Natural killer cell treated with Interleukin-12 subunit alpha and Interleukin-12 subunit beta and Interleukin-15 and Interleukin-18, amount 100 ng/mL, for 72 hours (primary cell): ENCODE measurements at regions not wholly inside any gene's neighbourhood (a gene's known extent, or its start where the extent isn't known, plus 50 kb on each side); places are given as distances from the start of the nearest gene placed in this dataset.

Source experiments
- ATAC-seq, 2 donors: fragments of 150-1000 bp; cut with Tn5 transposase in 1 of 2; sonication (Bioruptor Pico), chemical (Tn5 transposase) in 1 of 2; 2 replicates each; pipeline ENCODE4 v1.10.0; 2021
- DNase-seq: peaks from one replicate; pipeline ENCODE4 v3.0.0; 2022; ENCODE audit warnings: low spot score
- H3K27ac Mint-ChIP-seq, 2 donors: 1 replicate in 1 of 2; 2 replicates in 1 of 2; pipeline ENCODE4 v1.8.0; 2022; ENCODE audit warnings: mixed read lengths in 2 of 2, mild to moderate bottlenecking in 1 of 2, moderate library complexity in 1 of 2
- H3K27me3 Mint-ChIP-seq, 2 donors: 1 replicate in 1 of 2; 2 replicates in 1 of 2; pipeline ENCODE4 v1.8.0; 2022; ENCODE audit warnings: mixed read lengths in 2 of 2
- H3K36me3 Mint-ChIP-seq: one replicate; pipeline ENCODE4 v1.8.0; 2022; ENCODE audit warnings: mixed read lengths
- H3K4me1 Mint-ChIP-seq, 2 donors: 1 replicate in 1 of 2; 2 replicates in 1 of 2; pipeline ENCODE4 v1.8.0; 2022; ENCODE audit warnings: low read depth in 2 of 2, mixed read lengths in 2 of 2, mild to moderate bottlenecking in 1 of 2
- H3K4me3 Mint-ChIP-seq: one replicate; pipeline ENCODE4 v1.8.0; 2022; ENCODE audit warnings: mixed read lengths
- H3K9me3 Mint-ChIP-seq: 2 replicates; pipeline ENCODE4 v1.8.0; 2022; ENCODE audit warnings: mixed read lengths

DNA sequence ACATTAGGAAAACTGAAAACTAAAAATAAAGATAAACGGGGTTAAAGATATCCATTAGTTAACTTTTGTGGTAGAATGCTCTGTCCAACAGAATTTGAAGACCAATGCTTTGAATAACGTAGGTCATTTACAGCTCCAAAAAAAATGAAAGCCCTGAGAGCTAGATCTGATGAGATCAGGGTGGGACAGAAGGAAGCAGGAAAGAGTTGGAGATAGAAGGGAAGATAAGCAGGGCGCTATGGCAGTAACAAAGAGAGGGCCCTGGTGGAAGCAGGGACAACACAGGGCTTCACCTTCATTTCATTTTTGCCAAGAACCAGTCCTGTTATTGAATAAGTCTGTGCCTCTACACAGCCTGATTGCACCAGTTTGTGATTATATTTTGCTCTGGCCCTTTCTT, 51.0 kb upstream of the RGS8 start:
- peaks cover 17 to 23% of the 10 kb centered on the region in 2 donors for H3K27me3 Mint-ChIP-seq
- ATAC-seq (no peak), DNase-seq (no peak)
- H3K27ac Mint-ChIP-seq = no peak overlapping the region
- no peaks in the 10 kb centered on the region for H3K9me3 Mint-ChIP-seq
- H3K36me3 Mint-ChIP-seq = no peaks in the 10 kb centered on the region
- H3K4me1 Mint-ChIP-seq = peaks cover 8 to 13% of the 10 kb centered on the region in 2 donors
- H3K4me3 Mint-ChIP-seq = no peak overlapping the region

DNA sequence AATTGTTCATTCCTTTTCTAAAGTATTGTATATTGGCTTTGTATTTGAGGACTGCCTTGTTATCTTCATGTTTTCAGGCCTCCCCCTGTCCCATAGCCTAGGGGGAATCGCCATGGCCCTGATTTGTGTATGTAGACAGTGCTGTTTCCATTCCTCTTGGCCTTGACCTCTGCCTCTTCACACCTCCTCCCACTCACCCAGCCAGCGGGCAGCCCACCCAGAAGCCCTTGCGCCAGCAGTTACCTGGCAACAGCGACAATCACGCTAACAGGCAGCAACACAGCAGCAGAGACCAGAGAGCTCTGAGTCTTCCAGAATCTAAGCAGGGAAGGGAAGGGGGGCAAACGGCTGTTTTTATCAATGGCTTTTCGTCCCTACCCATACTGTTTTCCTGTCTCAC, 50.0 kb upstream of the NPL start:
- peak; percentile 41 to 61 for ATAC-seq
- peak overlapping the region in 1 of 2 donors; percentile 20 for H3K27ac Mint-ChIP-seq
- no peak for DNase-seq
- peaks cover 0 to 2% of the 10 kb centered on the region in 2 donors for H3K27me3 Mint-ChIP-seq
- peaks cover 6 to 8% of the 10 kb centered on the region in 2 donors for H3K4me1 Mint-ChIP-seq
- H3K36me3 Mint-ChIP-seq = no peaks in the 10 kb centered on the region
- H3K9me3 Mint-ChIP-seq = no peaks in the 10 kb centered on the region
- no peak overlapping the region for H3K4me3 Mint-ChIP-seq
